ENCODE measurements at regions not wholly inside any gene's neighbourhood (a gene's known extent, or its start where the extent isn't known, plus 50 kb on each side); places are given as distances from the start of the nearest gene placed in this dataset.

GRCh38 chr2:204261846-204262245, 283.4 kb upstream of the PARD3B start:
- no peak for TF ChIP-seq EZH2phosphoT487 (IDR thresholded peaks at IDR 0.05; ENCODE audit: low read length)
- no peak for TF ChIP-seq CTCF (IDR thresholded peaks at IDR 0.05; ENCODE audit: low read length)
- TF ChIP-seq EZH2 (optimal IDR thresholded peaks at IDR 0.05; ENCODE audit: low read depth, low read length), result no peak
- H4K20me1 ChIP-seq (ENCODE audit: insufficient read depth, low read length), result no peaks in the 10 kb centered on the region
- no peaks in the 10 kb centered on the region for H3K36me3 ChIP-seq (replicated peaks; ENCODE audit: insufficient read depth, low read length)
- no peak overlapping the region for H3K9ac ChIP-seq (ENCODE audit: low read length)
- no peaks in the 10 kb centered on the region for H3K9me2 ChIP-seq (replicated peaks; ENCODE audit: insufficient read depth, low read length)
- H3K9me3 ChIP-seq (replicated peaks; ENCODE audit: insufficient read depth, low read length), result no peaks in the 10 kb centered on the region
- H3F3A ChIP-seq (ENCODE audit: insufficient read depth, low read length), result no peaks in the 10 kb centered on the region
- H3K4me3 ChIP-seq (ENCODE audit: low read length), result no peak overlapping the region
- no peaks in the 10 kb centered on the region for H3K27me3 ChIP-seq (replicated peaks; ENCODE audit: insufficient read depth, low read length)
- H3K27ac ChIP-seq (ENCODE audit: low read length), result no peak overlapping the region
- H3K4me2 ChIP-seq (ENCODE audit: low read depth, low read length), result no peak overlapping the region
- no peak for DNase-seq
- no peak overlapping the region for H2AFZ ChIP-seq (ENCODE audit: low read length)
- peaks cover 12% of the 10 kb centered on the region for H3K4me1 ChIP-seq (ENCODE audit: low read length)
- H3K79me2 ChIP-seq (ENCODE audit: low read length), result no peaks in the 10 kb centered on the region

GRCh38 chr2:204264085-204264553, 281.2 kb upstream of the PARD3B start:
- Histone ChIP-seq H3K27me3 (replicated peaks; ENCODE audit: insufficient read depth, low read length) (no peaks in the 10 kb centered on the region), H2AFZ (ENCODE audit: low read length) (no peak overlapping the region), H3K4me1 (ENCODE audit: low read length) (peaks cover 12% of the 10 kb centered on the region), H3K9me2 (replicated peaks; ENCODE audit: insufficient read depth, low read length) (no peaks in the 10 kb centered on the region), H3K4me2 (ENCODE audit: low read depth, low read length) (peak overlapping the region; percentile 10; the same call in 1 of the 2 replicates), H3K4me3 (ENCODE audit: low read length) (no peak overlapping the region), H3F3A (ENCODE audit: insufficient read depth, low read length) (no peaks in the 10 kb centered on the region), H3K27ac (ENCODE audit: low read length) (peak overlapping the region; percentile 43; the same call in 1 of the 2 replicates), H3K79me2 (ENCODE audit: low read length) (no peaks in the 10 kb centered on the region), H3K9ac (ENCODE audit: low read length) (no peak overlapping the region), H4K20me1 (ENCODE audit: insufficient read depth, low read length) (no peaks in the 10 kb centered on the region), H3K36me3 (replicated peaks; ENCODE audit: insufficient read depth, low read length) (no peaks in the 10 kb centered on the region), H3K9me3 (replicated peaks; ENCODE audit: insufficient read depth, low read length) (no peaks in the 10 kb centered on the region)
- TF ChIP-seq EZH2 (optimal IDR thresholded peaks at IDR 0.05; ENCODE audit: low read depth, low read length) (no peak), CTCF (IDR thresholded peaks at IDR 0.05; ENCODE audit: low read length) (no peak), EZH2phosphoT487 (IDR thresholded peaks at IDR 0.05; ENCODE audit: low read length) (no peak)
- no peak for DNase-seq

GRCh38 chr2:204264621-204265140, 280.6 kb upstream of the PARD3B start:
- H3K9ac ChIP-seq (ENCODE audit: low read length), result no peak overlapping the region
- TF ChIP-seq EZH2 (optimal IDR thresholded peaks at IDR 0.05; ENCODE audit: low read depth, low read length), result no peak
- TF ChIP-seq EZH2phosphoT487 (IDR thresholded peaks at IDR 0.05; ENCODE audit: low read length), result no peak
- no peak for TF ChIP-seq CTCF (IDR thresholded peaks at IDR 0.05; ENCODE audit: low read length)
- H3K9me3 ChIP-seq (replicated peaks; ENCODE audit: insufficient read depth, low read length), result no peaks in the 10 kb centered on the region
- H3K79me2 ChIP-seq (ENCODE audit: low read length), result no peaks in the 10 kb centered on the region
- H3K36me3 ChIP-seq (replicated peaks; ENCODE audit: insufficient read depth, low read length), result no peaks in the 10 kb centered on the region
- no peaks in the 10 kb centered on the region for H3F3A ChIP-seq (ENCODE audit: insufficient read depth, low read length)
- H4K20me1 ChIP-seq (ENCODE audit: insufficient read depth, low read length), result no peaks in the 10 kb centered on the region
- peaks cover 12% of the 10 kb centered on the region for H3K4me1 ChIP-seq (ENCODE audit: low read length)
- no peaks in the 10 kb centered on the region for H3K27me3 ChIP-seq (replicated peaks; ENCODE audit: insufficient read depth, low read length)
- H3K9me2 ChIP-seq (replicated peaks; ENCODE audit: insufficient read depth, low read length), result no peaks in the 10 kb centered on the region
- H3K4me3 ChIP-seq (ENCODE audit: low read length), result no peak overlapping the region
- peak overlapping the region; percentile 43; the same call in 1 of the 2 replicates for H3K27ac ChIP-seq (ENCODE audit: low read length)
- H3K4me2 ChIP-seq (ENCODE audit: low read depth, low read length), result peak overlapping the region; percentile 10; the same call in 1 of the 2 replicates
- peak; percentile 75 for DNase-seq
- H2AFZ ChIP-seq (ENCODE audit: low read length), result no peak overlapping the region
